ENCODE measurements at regions not wholly inside any gene's neighbourhood (a gene's known extent, or its start where the extent isn't known, plus 50 kb on each side); places are given as distances from the start of the nearest gene placed in this dataset.
"Not testable (repeated sequence)": the region's sequence is repeated elsewhere in the genome, so short reads cannot be mapped to it uniquely, and the experiment has no call there.

GRCh38 chr15:77906062-77906990 is 171.2 kb downstream of the TBC1D2B start:
- ATAC-seq (replicated peaks; ENCODE audit: extremely low read depth, poor library complexity, severe bottlenecking); H3K9me3 Mint-ChIP-seq: not testable (repeated sequence)
- H3K27me3 Mint-ChIP-seq, result peaks cover 28% of the 10 kb centered on the region

GRCh38 chr15:77905301-77905920 is 172.1 kb downstream of the TBC1D2B start:
- peaks cover 3% of the 10 kb centered on the region for H3K4me1 Mint-ChIP-seq
- ATAC-seq (replicated peaks; ENCODE audit: extremely low read depth, poor library complexity, severe bottlenecking) (no peak), DNase-seq (ENCODE audit: low spot score in 2 of 2) (no peak)
- H3K9me3 Mint-ChIP-seq, result no peaks in the 10 kb centered on the region
- peaks cover 28% of the 10 kb centered on the region for H3K27me3 Mint-ChIP-seq
- no peak overlapping the region for H3K27ac Mint-ChIP-seq (ENCODE audit: low read depth)
- H3K36me3 Mint-ChIP-seq (ENCODE audit: insufficient read depth), result no peaks in the 10 kb centered on the region
- H3K4me3 Mint-ChIP-seq, result no peak overlapping the region

More at GRCh38 chr15:77906062-77906990, 171.2 kb downstream of the TBC1D2B start:
- not testable (repeated sequence) for H3K27ac Mint-ChIP-seq (ENCODE audit: low read depth); H3K36me3 Mint-ChIP-seq (ENCODE audit: insufficient read depth); H3K4me3 Mint-ChIP-seq; DNase-seq (ENCODE audit: low spot score in 2 of 2); H3K4me1 Mint-ChIP-seq

- H3K36me3 Mint-ChIP-seq (ENCODE audit: insufficient read depth), result no peaks in the 10 kb centered on the region
- H3K27ac Mint-ChIP-seq (ENCODE audit: low read depth), result no peak overlapping the region
- DNase-seq (ENCODE audit: low spot score in 2 of 2) (no peak), ATAC-seq (replicated peaks; ENCODE audit: extremely low read depth, poor library complexity, severe bottlenecking) (no peak)
- no peaks in the 10 kb centered on the region for H3K9me3 Mint-ChIP-seq
- H3K27me3 Mint-ChIP-seq, result peaks cover 26% of the 10 kb centered on the region
- H3K4me3 Mint-ChIP-seq, result no peak overlapping the region
- no peaks in the 10 kb centered on the region for H3K4me1 Mint-ChIP-seq
Observed at GRCh38 chr15:77904901-77905300, 172.6 kb downstream of the TBC1D2B start.

- Mint-ChIP-seq H3K27ac (ENCODE audit: low read depth) (no peak overlapping the region), H3K27me3 (peaks cover 21% of the 10 kb centered on the region), H3K4me3 (no peak overlapping the region), H3K4me1 (no peaks in the 10 kb centered on the region), H3K36me3 (ENCODE audit: insufficient read depth) (no peaks in the 10 kb centered on the region), H3K9me3 (no peaks in the 10 kb centered on the region)
- DNase-seq (ENCODE audit: low spot score in 2 of 2) (no peak), ATAC-seq (replicated peaks; ENCODE audit: extremely low read depth, poor library complexity, severe bottlenecking) (no peak)
Observed at GRCh38 chr15:77904436-77904821, 173.1 kb downstream of the TBC1D2B start.

- not testable (repeated sequence) for H3K36me3 Mint-ChIP-seq (ENCODE audit: insufficient read depth); H3K4me1 Mint-ChIP-seq; H3K4me3 Mint-ChIP-seq; ATAC-seq (replicated peaks; ENCODE audit: extremely low read depth, poor library complexity, severe bottlenecking); DNase-seq (ENCODE audit: low spot score in 2 of 2); H3K27ac Mint-ChIP-seq (ENCODE audit: low read depth); H3K9me3 Mint-ChIP-seq
- H3K27me3 Mint-ChIP-seq, result peaks cover 19% of the 10 kb centered on the region
Observed at GRCh38 chr15:77903761-77904435, 173.6 kb downstream of the TBC1D2B start.

GRCh38 chr15:77902921-77903760 is 174.4 kb downstream of the TBC1D2B start:
- H3K9me3 Mint-ChIP-seq; H3K4me3 Mint-ChIP-seq; H3K4me1 Mint-ChIP-seq; H3K27ac Mint-ChIP-seq (ENCODE audit: low read depth); H3K36me3 Mint-ChIP-seq (ENCODE audit: insufficient read depth); ATAC-seq (replicated peaks; ENCODE audit: extremely low read depth, poor library complexity, severe bottlenecking); DNase-seq (ENCODE audit: low spot score in 2 of 2): not testable (repeated sequence)
- peaks cover 19% of the 10 kb centered on the region for H3K27me3 Mint-ChIP-seq

- no peaks in the 10 kb centered on the region for H3K9me3 Mint-ChIP-seq
- H3K27me3 Mint-ChIP-seq, result peaks cover 12% of the 10 kb centered on the region
Observed at GRCh38 chr15:77901921-77902750, 175.4 kb downstream of the TBC1D2B start.

GRCh38 chr15:77901251-77901881 is 176.1 kb downstream of the TBC1D2B start:
- Mint-ChIP-seq H3K4me1 (no peaks in the 10 kb centered on the region), H3K4me3 (no peak overlapping the region), H3K9me3 (no peaks in the 10 kb centered on the region), H3K36me3 (ENCODE audit: insufficient read depth) (no peaks in the 10 kb centered on the region), H3K27me3 (peaks cover 4% of the 10 kb centered on the region), H3K27ac (ENCODE audit: low read depth) (no peak overlapping the region)
- ATAC-seq (replicated peaks; ENCODE audit: extremely low read depth, poor library complexity, severe bottlenecking) (no peak), DNase-seq (ENCODE audit: low spot score in 2 of 2) (no peak)

More at GRCh38 chr15:77901921-77902750, 175.4 kb downstream of the TBC1D2B start:
- no peaks in the 10 kb centered on the region for H3K36me3 Mint-ChIP-seq (ENCODE audit: insufficient read depth)
- ATAC-seq (replicated peaks; ENCODE audit: extremely low read depth, poor library complexity, severe bottlenecking) (no peak), DNase-seq (ENCODE audit: low spot score in 2 of 2) (no peak)
- no peak overlapping the region for H3K27ac Mint-ChIP-seq (ENCODE audit: low read depth)
- H3K4me3 Mint-ChIP-seq, result no peak overlapping the region
- no peaks in the 10 kb centered on the region for H3K4me1 Mint-ChIP-seq

GRCh38 chr15:77900331-77900963 is 177.1 kb downstream of the TBC1D2B start:
- H3K4me3 Mint-ChIP-seq; ATAC-seq (replicated peaks; ENCODE audit: extremely low read depth, poor library complexity, severe bottlenecking); H3K9me3 Mint-ChIP-seq; H3K27ac Mint-ChIP-seq (ENCODE audit: low read depth); H3K27me3 Mint-ChIP-seq; DNase-seq (ENCODE audit: low spot score in 2 of 2); H3K4me1 Mint-ChIP-seq; H3K36me3 Mint-ChIP-seq (ENCODE audit: insufficient read depth): not testable (repeated sequence)

GRCh38 chr15:77899776-77900175 is 177.7 kb downstream of the TBC1D2B start:
- not testable (repeated sequence) for H3K4me3 Mint-ChIP-seq; H3K27ac Mint-ChIP-seq (ENCODE audit: low read depth); H3K36me3 Mint-ChIP-seq (ENCODE audit: insufficient read depth); H3K4me1 Mint-ChIP-seq; ATAC-seq (replicated peaks; ENCODE audit: extremely low read depth, poor library complexity, severe bottlenecking); DNase-seq (ENCODE audit: low spot score in 2 of 2); H3K27me3 Mint-ChIP-seq; H3K9me3 Mint-ChIP-seq
